T-helper 1 cell treated with Interleukin-12 subunit alpha and Interleukin-12 subunit beta and Interleukin-4 antibody, amounts not matched to agents 30 μg/mL and 1 μg/mL, for 36 hours (primary cell): ENCODE measurements at regions not wholly inside any gene's neighbourhood (a gene's known extent, or its start where the extent isn't known, plus 50 kb on each side); places are given as distances from the start of the nearest gene placed in this dataset.

Source experiments
- H3K27ac Mint-ChIP-seq: one replicate; pipeline ENCODE4 v1.8.0; 2021; ENCODE audit warnings: mild to moderate bottlenecking, mixed read lengths
- H3K27me3 Mint-ChIP-seq: one replicate; pipeline ENCODE4 v1.8.0; 2021; ENCODE audit warnings: low read depth, mixed read lengths
- H3K36me3 Mint-ChIP-seq: one replicate; pipeline ENCODE4 v1.8.0; 2021; ENCODE audit warnings: low read depth, mixed read lengths
- H3K4me1 Mint-ChIP-seq: one replicate; pipeline ENCODE4 v1.8.0; 2021; ENCODE audit warnings: low read depth, mixed read lengths
- H3K4me3 Mint-ChIP-seq: one replicate; pipeline ENCODE4 v1.8.0; 2021; ENCODE audit warnings: mild to moderate bottlenecking, moderate library complexity, mixed read lengths
- H3K9me3 Mint-ChIP-seq: one replicate; pipeline ENCODE4 v1.8.0; 2021; ENCODE audit warnings: mixed read lengths

DNA sequence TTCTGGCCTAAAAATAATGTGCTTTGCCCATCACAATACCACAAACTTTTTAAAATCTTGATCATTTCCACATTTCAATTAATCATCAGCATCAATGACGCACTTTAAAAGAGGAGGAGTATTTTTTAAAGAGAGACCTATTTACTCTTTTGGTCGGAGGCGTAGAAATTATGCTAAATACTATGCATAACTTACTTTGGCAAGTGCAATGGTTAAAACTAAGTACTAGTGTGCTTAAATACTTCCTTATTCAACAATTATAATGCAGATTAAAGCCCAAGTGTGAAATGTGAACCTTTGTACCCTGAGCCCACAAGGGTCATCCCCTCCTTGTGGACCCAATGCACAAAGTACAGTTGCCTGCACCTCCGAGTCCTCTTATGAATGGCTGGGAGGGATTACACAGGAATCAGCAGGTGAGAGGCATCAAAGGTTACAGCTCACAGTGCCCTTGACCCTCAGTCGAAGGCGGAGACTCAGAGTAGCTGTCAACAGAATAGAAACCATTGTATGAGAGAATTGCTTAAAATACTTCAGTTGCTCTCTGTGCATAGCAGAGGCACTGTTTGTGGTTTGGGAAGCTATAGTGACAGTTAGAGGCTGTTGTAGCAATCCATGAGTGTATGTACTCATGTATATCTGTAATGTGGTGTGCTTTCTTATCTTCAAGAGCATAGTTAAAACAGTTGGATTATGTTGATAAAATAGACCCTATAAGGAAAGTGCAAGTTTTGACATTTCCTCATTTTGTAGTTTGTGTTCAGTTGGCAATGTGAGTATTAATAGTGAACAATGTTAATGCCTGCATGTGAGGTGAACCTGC is 151.7 kb upstream of the ITGA4 start:
- H3K36me3 Mint-ChIP-seq: peaks cover 1% of the 10 kb centered on the region
- H3K27ac Mint-ChIP-seq: peak overlapping the region; percentile 96
- H3K9me3 Mint-ChIP-seq: no peaks in the 10 kb centered on the region
- H3K27me3 Mint-ChIP-seq: no peaks in the 10 kb centered on the region
- peaks cover 64% of the 10 kb centered on the region for H3K4me1 Mint-ChIP-seq
- peak overlapping the region; percentile 72 for H3K4me3 Mint-ChIP-seq

DNA sequence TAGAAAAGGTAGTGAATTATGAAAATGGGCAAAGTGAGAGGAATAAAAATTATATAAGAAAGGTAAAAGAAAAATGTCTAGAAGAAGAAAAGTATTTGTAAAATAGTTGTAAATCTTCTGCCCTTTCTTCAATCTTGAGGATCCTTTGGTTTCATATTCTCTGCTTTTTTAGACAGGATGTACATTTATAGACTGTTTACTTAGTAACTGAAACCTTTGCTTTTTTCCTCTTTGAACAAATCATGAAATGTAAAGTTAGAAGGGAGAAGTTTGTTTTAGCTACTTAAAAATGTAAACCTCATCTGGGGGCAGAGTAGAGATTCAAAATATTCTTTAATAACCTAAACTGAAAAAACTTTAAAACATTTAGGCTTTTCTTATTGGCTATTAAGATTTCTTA is 150.4 kb upstream of the ITGA4 start:
- Mint-ChIP-seq H3K4me1 (peaks cover 58% of the 10 kb centered on the region), H3K4me3 (peak overlapping the region; percentile 72), H3K27ac (peak overlapping the region; percentile 96), H3K27me3 (no peaks in the 10 kb centered on the region), H3K36me3 (peaks cover 1% of the 10 kb centered on the region), H3K9me3 (no peaks in the 10 kb centered on the region)

DNA sequence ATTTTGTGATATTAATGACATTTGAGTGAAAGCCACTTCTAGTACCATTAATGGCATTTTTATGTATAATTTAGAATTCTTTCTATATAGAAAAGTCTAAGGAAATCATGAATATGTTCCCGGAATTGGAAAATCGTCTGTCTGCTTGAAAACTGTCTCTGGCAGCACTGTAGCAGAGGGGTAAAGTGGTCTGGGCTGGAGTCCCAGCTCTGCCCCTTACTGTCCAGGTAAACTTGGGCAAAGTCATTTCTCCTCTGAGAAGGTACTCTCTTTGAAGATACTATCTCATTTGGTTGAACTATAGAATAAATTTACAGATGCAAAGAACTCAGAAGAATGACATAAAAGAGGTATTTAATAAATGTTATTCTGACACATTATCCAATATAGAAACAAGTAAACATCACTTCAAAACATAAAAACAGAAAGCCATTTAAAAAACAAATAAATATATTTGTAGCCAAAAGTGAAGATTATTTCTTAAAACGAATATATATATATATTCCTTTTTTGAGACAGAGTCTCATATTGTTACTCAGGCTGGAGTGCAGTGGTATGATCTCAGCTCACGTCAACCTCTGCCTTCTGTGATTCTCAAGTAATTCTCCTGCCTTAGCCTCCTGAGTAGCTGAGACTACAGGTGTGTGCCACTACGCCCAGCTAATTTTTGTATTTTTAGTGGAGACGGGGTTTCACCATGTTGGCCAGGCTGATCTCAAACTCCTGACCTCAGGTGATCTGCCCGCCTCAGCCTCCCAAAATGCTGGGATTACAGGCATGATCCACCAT is 149.8 kb upstream of the ITGA4 start:
- H3K36me3 Mint-ChIP-seq: peaks cover 1% of the 10 kb centered on the region
- H3K27me3 Mint-ChIP-seq: no peaks in the 10 kb centered on the region
- H3K27ac Mint-ChIP-seq: peak overlapping the region; percentile 96
- peaks cover 63% of the 10 kb centered on the region for H3K4me1 Mint-ChIP-seq
- no peaks in the 10 kb centered on the region for H3K9me3 Mint-ChIP-seq
- peak overlapping the region; percentile 83 for H3K4me3 Mint-ChIP-seq

DNA sequence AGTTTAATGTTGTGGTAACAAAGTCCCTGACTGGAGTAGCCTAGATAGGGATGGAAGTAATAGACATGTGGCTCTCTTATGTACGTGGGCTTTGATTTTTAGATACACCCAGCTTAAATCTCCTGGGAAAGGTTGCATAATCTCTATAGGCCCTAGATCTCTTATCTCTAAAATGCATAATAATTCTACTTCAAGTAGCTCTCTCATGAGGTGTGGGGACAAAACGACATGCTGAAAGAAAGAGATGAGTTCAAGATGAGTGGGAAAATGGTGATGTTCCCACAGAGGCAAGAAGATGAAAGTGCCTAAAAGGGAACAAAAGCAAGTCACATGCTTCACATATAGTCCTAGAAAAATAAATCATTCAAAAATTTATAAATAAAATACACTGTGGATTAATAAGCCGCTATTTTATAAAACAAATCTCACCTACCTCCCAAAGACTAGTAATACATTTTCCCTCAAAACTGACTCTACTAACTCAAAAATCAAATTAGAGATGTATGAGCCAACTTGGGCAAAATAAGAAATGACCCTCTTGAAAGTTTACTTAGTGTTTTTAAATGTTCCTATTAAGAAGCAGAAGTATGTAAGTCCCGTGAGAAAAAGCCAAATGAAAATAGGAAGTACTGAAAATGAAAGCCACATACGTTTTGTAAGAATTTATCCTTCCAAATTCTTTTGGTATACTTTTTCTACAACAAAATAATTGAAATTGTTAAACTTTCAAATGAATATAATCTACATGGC is 148.2 kb upstream of the ITGA4 start:
- H3K36me3 Mint-ChIP-seq: peaks cover 1% of the 10 kb centered on the region
- H3K4me1 Mint-ChIP-seq: peaks cover 75% of the 10 kb centered on the region
- H3K4me3 Mint-ChIP-seq: peak overlapping the region; percentile 84
- no peaks in the 10 kb centered on the region for H3K9me3 Mint-ChIP-seq
- no peaks in the 10 kb centered on the region for H3K27me3 Mint-ChIP-seq
- H3K27ac Mint-ChIP-seq: peak overlapping the region; percentile 87

DNA sequence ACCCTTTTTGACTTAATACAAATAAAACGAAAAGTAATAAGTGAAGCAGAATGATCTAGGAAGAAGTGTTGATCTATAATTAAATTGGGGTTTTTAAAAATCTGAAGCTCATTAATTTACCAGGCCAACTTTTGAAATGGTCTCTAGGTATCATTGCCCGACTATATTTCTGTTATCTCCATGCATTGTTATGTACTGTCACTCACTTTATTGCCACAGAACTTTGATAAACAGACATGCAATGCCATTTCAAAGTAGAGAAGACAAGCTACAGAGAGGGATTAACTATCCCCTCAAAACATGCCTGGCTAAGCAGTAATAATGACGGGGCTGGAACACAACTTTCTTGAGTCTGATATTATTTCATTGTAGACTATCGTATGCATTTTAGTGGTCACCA is 147.6 kb upstream of the ITGA4 start:
- H3K36me3 Mint-ChIP-seq: peaks cover 1% of the 10 kb centered on the region
- peak overlapping the region; percentile 84 for H3K4me3 Mint-ChIP-seq
- H3K9me3 Mint-ChIP-seq: no peaks in the 10 kb centered on the region
- peak overlapping the region; percentile 87 for H3K27ac Mint-ChIP-seq
- H3K4me1 Mint-ChIP-seq: peaks cover 72% of the 10 kb centered on the region
- no peaks in the 10 kb centered on the region for H3K27me3 Mint-ChIP-seq

DNA sequence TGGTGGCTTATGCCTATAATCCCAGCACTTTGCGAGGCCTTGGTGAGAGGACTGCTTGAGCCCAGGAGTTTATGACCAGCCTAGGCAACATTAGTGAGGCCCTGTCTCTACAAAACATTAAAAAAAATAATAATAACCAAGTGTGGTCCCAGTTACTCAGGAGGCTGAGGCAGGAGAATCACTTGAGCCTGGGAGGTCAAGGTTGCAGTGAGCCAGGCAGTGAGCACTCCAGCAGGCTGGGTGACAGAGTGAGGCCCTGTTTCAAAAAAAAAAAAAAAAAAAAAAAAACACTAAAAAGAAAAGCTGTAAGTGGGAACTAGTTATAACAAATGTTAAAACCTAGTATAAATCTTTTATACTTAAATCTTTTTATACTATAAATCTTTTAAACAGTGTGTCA is 146.2 kb upstream of the ITGA4 start:
- Mint-ChIP-seq H3K27me3 (no peaks in the 10 kb centered on the region), H3K9me3 (no peaks in the 10 kb centered on the region), H3K4me3 (no peak overlapping the region), H3K27ac (no peak overlapping the region), H3K4me1 (peaks cover 63% of the 10 kb centered on the region), H3K36me3 (peaks cover 1% of the 10 kb centered on the region)

DNA sequence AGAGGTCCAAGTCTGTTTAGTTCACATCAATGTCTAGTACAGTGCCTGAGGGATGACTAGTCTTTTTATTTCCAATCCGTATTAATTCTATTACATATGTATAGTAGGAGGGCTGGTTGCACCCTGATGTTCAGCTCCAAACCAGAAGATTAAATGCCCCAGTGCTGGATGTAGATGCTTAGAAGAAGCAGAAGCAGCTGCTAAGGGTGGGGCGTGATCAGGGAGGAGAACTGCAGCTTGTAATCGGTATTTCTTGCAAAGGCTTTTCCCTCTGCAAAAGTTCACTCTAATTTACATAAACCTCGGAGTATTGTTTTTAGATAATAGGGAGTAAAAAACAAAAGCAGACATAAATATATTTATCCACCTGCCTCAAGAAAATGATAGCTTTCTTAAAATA is 145.3 kb upstream of the ITGA4 start:
- H3K27ac Mint-ChIP-seq: peak overlapping the region; percentile 97
- H3K4me3 Mint-ChIP-seq: peak overlapping the region; percentile 86
- peaks cover 54% of the 10 kb centered on the region for H3K4me1 Mint-ChIP-seq
- no peaks in the 10 kb centered on the region for H3K27me3 Mint-ChIP-seq
- H3K36me3 Mint-ChIP-seq: peaks cover 1% of the 10 kb centered on the region
- no peaks in the 10 kb centered on the region for H3K9me3 Mint-ChIP-seq

DNA sequence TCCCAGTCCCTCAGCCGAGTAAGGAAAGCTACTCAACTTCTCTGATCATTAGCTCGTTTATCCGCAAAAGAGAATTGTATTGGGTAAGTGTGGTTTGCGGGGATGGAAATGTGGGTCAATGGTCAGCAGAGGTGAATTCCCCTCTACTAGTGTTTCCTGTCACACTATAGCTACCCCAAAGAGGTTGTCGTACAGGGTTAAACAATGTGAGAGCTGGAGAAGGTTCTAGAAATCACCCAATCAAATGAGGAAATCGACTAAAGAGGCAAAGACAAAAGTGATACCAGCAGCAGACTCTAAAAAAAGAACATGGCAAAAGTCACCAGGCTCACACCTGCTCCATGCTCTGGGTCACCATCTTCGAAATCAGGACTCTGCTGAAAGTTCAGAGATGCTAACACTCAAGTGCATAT is 144.7 kb upstream of the ITGA4 start:
- H3K9me3 Mint-ChIP-seq: no peaks in the 10 kb centered on the region

DNA sequence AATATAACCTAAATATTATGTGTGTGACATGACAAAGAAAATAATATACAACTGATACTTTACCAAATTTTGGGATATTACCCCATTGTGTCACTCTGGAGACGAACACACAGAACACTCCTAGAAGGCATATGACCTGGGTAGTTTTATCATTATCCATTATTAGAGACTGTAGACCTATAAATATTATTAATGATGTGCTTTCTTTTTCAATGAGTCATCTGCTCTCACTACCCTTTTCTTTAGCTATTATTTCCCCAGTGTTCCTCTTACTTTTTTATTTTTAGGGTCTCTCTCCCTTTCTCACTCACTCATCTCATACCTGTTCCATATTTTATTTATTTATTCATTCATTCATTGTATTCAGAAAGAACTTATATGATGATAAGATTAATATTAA is 143.3 kb upstream of the ITGA4 start:
- Mint-ChIP-seq H3K4me1 (peaks cover 40% of the 10 kb centered on the region), H3K36me3 (peaks cover 1% of the 10 kb centered on the region), H3K27me3 (no peaks in the 10 kb centered on the region), H3K4me3 (peak overlapping the region; percentile 86), H3K9me3 (no peaks in the 10 kb centered on the region), H3K27ac (peak overlapping the region; percentile 97)

More for the DNA sequence above, 144.7 kb upstream of the ITGA4 start:
- Mint-ChIP-seq H3K27me3 (no peaks in the 10 kb centered on the region), H3K36me3 (peaks cover 1% of the 10 kb centered on the region), H3K27ac (peak overlapping the region; percentile 97), H3K4me1 (peaks cover 53% of the 10 kb centered on the region), H3K4me3 (peak overlapping the region; percentile 86)

DNA sequence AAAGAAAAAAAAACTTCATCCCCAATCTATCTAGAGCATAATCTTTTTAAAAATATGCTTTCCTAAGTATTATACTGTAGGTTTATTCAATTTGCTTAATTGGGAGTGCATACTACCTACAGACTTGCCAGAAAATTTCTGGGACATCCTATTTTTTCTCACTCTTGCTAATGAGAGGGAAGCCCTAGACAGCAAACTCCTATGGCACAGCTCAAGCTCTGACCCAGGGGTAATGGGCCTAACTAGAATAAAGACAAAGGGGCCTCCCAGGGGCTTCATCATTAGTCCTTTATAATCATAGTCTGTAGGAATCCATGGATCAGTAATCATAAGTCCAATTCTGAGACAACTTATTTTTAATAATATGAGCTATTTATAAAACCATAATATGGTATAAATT is 142.6 kb upstream of the ITGA4 start:
- no peaks in the 10 kb centered on the region for H3K9me3 Mint-ChIP-seq
- H3K27me3 Mint-ChIP-seq: no peaks in the 10 kb centered on the region
- peaks cover 34% of the 10 kb centered on the region for H3K4me1 Mint-ChIP-seq
- peaks cover 1% of the 10 kb centered on the region for H3K36me3 Mint-ChIP-seq
- no peak overlapping the region for H3K27ac Mint-ChIP-seq
- H3K4me3 Mint-ChIP-seq: peak overlapping the region; percentile 32

DNA sequence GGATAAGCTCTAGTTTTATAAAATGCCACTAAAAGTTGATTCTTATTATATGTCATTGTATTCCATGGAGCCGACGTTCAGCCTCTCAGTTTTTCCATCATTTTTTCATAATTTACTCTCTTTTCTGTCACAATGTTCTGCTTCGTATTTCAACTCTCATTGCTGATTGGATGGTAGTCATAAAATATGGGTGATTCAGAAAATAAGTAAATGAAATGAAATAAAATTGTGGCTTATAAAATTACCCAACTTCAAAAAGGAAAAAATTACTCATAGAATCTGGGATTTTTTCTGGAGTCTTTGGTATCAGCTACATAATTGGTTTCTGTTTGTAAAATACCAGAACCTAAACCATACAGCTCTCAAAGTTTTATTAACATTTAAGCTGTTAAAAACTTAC is 139.7 kb upstream of the ITGA4 start:
- no peak overlapping the region for H3K27ac Mint-ChIP-seq
- no peak overlapping the region for H3K4me3 Mint-ChIP-seq
- peaks cover 4% of the 10 kb centered on the region for H3K9me3 Mint-ChIP-seq
- peaks cover 3% of the 10 kb centered on the region for H3K36me3 Mint-ChIP-seq
- no peaks in the 10 kb centered on the region for H3K27me3 Mint-ChIP-seq
- H3K4me1 Mint-ChIP-seq: peaks cover 23% of the 10 kb centered on the region

DNA sequence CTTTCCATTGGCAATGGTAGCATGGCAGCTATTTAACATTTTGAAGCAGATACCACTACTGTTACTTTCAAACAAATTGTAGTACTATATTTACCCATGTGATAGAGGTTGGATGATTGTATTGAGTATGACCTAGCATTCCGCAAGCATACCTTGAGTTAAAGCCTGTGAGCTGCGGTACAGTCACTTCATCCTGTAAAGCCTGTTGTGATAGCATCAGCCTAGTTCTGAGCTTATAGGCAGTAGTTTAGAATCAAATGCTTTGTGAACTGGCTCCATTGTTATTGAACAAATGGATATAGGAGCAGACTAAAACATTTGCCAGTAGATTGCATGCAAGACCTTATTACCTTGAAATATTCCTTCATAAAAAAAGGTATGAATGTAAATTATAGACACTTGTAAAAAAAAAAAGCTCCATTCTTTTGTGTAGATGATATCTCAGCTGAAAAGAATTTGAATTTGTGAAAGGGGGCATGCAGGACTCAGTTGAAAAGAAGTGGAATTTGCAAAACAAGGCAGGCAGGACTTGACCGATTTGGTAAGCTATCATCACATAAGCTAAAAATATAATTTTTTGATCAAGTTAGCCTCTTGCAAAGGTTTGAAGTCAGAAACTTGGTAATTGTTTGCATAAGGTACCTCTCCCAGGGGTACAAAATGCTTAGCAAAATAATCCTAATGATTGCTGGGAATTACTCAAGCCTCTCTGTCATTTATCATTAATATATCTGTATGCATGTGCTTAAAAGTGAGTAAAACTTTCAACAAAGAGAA is 138.5 kb upstream of the ITGA4 start:
- H3K9me3 Mint-ChIP-seq: peaks cover 12% of the 10 kb centered on the region
- H3K36me3 Mint-ChIP-seq: peaks cover 12% of the 10 kb centered on the region
- H3K4me3 Mint-ChIP-seq: no peak overlapping the region
- H3K27ac Mint-ChIP-seq: no peak overlapping the region
- H3K27me3 Mint-ChIP-seq: no peaks in the 10 kb centered on the region
- H3K4me1 Mint-ChIP-seq: peaks cover 12% of the 10 kb centered on the region

DNA sequence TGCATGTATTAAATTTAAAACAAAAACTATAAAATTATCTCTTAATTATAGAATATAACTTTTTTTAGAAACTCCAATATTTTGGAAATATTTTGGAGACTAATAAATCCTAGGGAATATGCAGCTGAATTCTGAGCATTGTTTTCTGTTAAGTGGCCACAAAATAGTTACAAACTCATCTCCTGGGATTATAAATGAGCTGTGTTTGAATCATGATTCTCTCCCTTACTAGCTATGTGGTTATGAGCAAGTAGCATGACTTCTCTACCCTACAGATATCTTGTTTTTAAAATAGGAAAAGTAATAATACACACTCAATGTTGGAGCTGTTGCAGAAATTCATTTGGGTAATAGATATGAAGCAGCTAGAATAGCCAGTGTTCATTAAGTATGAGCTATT is 137.9 kb upstream of the ITGA4 start:
- peaks cover 15% of the 10 kb centered on the region for H3K9me3 Mint-ChIP-seq
- no peak overlapping the region for H3K4me3 Mint-ChIP-seq
- no peak overlapping the region for H3K27ac Mint-ChIP-seq
- H3K36me3 Mint-ChIP-seq: peaks cover 16% of the 10 kb centered on the region
- no peaks in the 10 kb centered on the region for H3K27me3 Mint-ChIP-seq
- peaks cover 7% of the 10 kb centered on the region for H3K4me1 Mint-ChIP-seq

DNA sequence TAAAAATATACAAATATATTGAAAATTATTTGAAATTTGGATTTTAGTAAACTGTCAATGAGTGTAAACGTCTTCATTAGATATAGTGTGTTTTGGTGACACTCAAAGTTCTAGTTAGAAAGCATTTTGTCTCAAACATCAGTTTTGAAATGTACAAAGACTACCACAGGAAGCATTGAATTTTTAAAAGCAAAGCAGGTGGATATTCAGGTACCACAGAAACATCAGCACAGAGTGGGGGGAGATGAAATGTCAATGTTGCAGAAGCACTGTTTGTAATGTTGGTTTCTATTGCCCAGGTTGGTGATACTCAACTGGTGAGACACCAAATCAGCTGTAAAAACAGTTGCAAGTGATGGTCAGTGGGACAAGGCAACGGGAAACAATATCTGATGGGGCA is 136.5 kb upstream of the ITGA4 start:
- Mint-ChIP-seq H3K36me3 (peaks cover 16% of the 10 kb centered on the region), H3K4me3 (no peak overlapping the region), H3K27ac (no peak overlapping the region), H3K9me3 (peaks cover 15% of the 10 kb centered on the region), H3K27me3 (no peaks in the 10 kb centered on the region), H3K4me1 (peaks cover 5% of the 10 kb centered on the region)
